ENCODE measurements at regions not wholly inside any gene's neighbourhood (a gene's known extent, or its start where the extent isn't known, plus 50 kb on each side); places are given as distances from the start of the nearest gene placed in this dataset.

GRCh38 chr4:38236503-38236902 is 276.3 kb downstream of the PTTG2 start:
- H3K27ac ChIP-seq = no peak overlapping the region
- no peak for TF ChIP-seq ZFX (IDR thresholded peaks at IDR 0.05)
- no peak for TF ChIP-seq CTCF (conservative IDR thresholded peaks at IDR 0.05)

GRCh38 chr4:38237139-38237538 is 276.9 kb downstream of the PTTG2 start:
- H3K27ac ChIP-seq = no peak overlapping the region
- no peak for TF ChIP-seq ZFX (IDR thresholded peaks at IDR 0.05)
- TF ChIP-seq CTCF (conservative IDR thresholded peaks at IDR 0.05) = no peak

- H3K27ac ChIP-seq = no peak overlapping the region
- TF ChIP-seq CTCF (conservative IDR thresholded peaks at IDR 0.05) (no peak), ZFX (IDR thresholded peaks at IDR 0.05) (no peak)
These were observed 281.3 kb downstream of the PTTG2 start for GRCh38 chr4:38241541-38241940.

GRCh38 chr4:38242101-38242500 is 281.9 kb downstream of the PTTG2 start:
- H3K27ac ChIP-seq = no peak overlapping the region
- TF ChIP-seq CTCF (conservative IDR thresholded peaks at IDR 0.05) (no peak), ZFX (IDR thresholded peaks at IDR 0.05) (no peak)

- no peak for TF ChIP-seq ZFX (IDR thresholded peaks at IDR 0.05)
- TF ChIP-seq CTCF (conservative IDR thresholded peaks at IDR 0.05) = no peak
- no peak overlapping the region for H3K27ac ChIP-seq
These were observed 282.7 kb downstream of the PTTG2 start for GRCh38 chr4:38242822-38243387.

GRCh38 chr4:38243388-38244053 is 283.3 kb downstream of the PTTG2 start:
- no peak overlapping the region for H3K27ac ChIP-seq
- TF ChIP-seq CTCF (conservative IDR thresholded peaks at IDR 0.05) (no peak), ZFX (IDR thresholded peaks at IDR 0.05) (no peak)

- TF ChIP-seq CTCF (conservative IDR thresholded peaks at IDR 0.05) (no peak), ZFX (IDR thresholded peaks at IDR 0.05) (no peak)
- H3K27ac ChIP-seq = no peak overlapping the region
These were observed 294.6 kb downstream of the PTTG2 start for GRCh38 chr4:38254825-38255224.

All from C4-2B (cell line).